Lung microvascular endothelial cell (primary cell): ENCODE measurements at regions not wholly inside any gene's neighbourhood (a gene's known extent, or its start where the extent isn't known, plus 50 kb on each side); places are given as distances from the start of the nearest gene placed in this dataset.

ENCODE experiments used
- DNase-seq, 2 donors: peaks; one replicate each; pipeline versions ENCODE4 v3.0.0 to v3.0.0-alpha.2; 2010; ENCODE audit warnings: low read depth in 2 of 2

DNA sequence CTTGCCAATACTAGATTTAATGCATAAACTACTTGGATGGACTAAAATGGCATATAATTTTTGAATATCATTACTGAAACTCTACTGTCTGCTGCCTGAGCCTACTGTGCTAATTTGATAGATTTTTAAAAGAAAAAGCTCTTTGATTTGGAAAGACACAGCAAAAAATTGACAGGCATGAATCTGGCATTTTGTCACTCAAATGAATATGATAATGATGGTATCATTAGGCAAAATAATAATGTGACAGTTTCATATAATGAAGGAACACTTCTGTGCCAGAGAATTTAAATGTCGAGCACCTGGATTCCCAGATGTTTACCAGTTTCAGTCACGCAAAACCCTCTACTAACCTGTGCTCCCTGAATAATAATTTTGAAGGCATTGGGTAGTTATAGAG lies 60.0 kb upstream of the SLC13A1 start:
- no peak for DNase-seq
